Right renal cortex interstitium (tissue), 3 donors: ENCODE measurements at regions not wholly inside any gene's neighbourhood (a gene's known extent, or its start where the extent isn't known, plus 50 kb on each side); places are given as distances from the start of the nearest gene placed in this dataset.
A peak's percentile ranks its signal among the peaks of the same experiment; 100 is the strongest.

ENCODE experiments used
- DNase-seq, 3 donors: peaks; one replicate each; pipeline ENCODE4 v3.0.0-alpha.2; 2013; ENCODE audit warnings: low read depth in 3 of 3, low spot score in 2 of 3

DNA sequence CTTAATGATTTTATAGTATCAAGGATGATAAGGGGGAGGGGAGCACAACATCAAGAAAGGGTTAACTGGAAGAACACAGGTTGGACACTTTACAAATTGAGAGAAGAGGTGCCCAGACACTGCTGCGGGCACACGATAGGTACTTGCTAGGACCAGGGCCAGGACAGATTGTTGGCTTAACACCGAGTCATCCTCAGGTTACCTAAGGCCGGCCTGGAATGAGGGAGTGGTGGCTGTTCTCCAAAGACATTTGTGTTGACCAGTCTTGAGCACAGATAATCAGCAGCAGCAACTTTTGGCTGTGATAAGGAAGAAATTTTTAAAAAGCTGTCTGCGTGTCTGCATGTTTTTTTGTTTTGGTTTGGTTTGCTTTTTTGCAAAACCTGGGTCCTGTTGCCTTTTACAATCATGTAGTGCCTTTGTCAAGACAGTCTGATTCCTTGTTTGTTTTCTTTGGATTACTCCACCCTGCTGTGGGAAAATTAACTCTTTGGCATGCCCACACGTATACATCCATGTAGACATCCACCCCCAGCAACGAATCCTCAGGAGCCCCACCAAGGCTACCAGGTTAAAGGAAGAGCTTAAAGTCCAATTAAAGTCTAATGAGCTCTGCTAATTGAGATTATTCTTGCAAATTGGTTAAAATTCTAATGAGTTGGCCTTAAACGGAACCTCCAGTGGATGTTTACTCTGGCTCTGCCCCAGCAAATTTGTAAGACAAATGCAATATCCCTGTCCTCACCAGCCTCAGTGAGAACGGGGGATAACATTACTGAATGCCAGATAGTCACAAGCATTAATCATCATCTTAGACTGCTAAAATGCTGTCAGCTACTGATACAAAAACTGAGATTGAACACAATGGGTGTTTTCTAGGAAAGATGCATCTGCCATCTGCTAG, 382.3 kb downstream of the ACTL7B start:
- DNase-seq, result peak in 1 of 3 donors; percentile 5

DNA sequence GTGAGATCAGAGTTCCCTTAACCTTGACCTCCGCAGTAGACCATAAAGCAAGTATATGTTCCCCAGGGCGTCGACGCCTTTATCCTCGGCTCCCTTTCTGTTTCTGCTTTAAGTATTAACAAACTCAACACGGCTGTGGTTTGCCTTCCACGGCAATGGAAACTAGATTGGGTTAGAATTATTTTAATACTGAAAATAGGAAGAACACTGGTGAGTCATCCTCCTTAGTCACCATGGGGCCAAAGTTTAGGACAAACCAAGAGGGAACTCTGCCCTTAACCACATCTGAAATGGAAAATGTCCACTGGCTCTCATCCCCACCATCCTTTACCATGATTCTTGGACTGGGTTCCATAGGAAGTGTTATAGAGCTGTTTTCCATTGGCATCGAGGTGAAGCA, 386.1 kb downstream of the ACTL7B start:
- no peak for DNase-seq

DNA sequence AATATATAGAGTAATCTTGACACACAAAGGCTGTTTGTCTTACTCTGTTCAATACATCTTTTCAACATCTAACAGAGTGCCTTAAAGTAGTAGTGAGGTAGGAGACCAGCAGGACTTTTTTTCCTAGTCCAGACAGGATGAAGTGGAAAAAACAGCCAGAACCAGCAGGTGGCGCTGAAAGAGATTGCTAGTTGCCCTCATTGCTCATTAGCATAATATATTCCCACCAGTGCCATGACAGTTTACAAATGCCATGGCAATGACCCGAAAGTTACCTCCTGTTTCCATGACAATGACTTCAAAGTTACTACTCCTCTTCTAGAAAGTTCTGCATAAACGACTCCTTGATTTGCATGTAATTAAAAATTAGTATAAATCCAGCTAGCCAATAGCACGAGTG, 387.4 kb downstream of the ACTL7B start:
- no peak for DNase-seq

DNA sequence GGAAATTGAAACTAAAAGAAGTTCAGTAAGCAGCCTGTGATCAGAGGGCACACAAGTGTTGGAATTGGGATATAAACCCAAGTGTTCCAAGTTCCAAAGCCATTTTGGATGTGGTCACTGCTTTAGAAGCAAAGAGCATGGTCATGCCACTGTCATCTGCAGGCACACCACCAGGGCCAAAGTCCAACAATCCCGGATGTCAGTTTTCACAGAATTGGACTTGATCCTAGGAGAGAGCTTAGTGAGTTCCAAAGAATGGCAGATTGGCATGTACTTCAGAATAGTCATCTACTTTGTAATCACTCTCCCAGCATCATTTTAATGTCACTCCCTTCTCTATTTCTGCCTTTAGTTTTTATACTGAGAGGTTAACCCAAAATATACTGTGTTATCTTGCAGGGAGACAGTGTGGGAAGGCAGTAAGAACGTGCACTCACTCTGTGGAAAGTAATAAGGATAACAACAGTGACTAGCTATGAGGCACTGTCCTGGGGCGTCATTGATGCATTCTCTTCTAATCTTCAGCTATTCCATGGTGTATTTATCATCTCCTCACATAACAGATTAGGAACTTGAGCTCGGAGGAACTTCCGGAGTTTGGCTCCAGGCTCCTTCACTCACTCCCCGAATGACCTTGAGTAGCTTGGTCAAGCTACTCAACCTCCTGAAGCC, 388.0 kb downstream of the ACTL7B start:
- no peak for DNase-seq

DNA sequence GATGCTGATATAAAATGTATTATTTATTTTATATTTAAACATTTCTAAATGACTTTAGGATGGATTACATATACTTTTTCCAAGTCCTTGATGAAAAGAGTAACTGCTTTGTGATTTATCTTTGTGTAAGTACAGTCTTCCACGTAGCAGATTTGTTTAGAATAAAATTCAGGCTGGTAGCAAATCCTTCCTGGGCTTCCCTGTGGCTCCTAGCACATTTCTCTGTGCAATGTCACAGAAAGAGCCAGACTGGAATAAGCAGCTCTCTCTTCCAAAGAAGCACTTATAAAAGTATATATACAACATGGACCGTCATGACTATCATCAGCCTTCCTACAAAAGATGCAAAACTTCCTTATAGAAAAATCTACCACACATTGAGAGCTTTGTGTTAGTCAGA, 388.6 kb downstream of the ACTL7B start:
- no peak for DNase-seq

DNA sequence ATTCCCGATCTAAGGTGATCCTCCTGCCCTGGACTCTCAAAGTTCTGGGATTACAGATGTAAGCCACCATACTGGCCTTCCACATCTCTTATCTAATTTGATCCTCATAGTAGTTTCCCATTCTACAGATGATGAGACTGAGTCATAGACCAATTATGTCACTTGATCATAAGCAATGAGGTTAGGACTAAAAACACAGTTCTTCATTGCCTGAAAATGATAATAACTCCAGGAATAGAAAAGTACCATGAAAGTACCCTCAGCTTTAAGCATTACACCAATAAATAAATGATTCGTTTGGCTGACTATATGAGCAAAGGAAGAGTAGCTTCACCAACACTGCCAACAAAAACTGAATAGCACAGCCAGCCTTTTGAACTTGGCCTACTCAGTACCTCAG, 389.5 kb downstream of the ACTL7B start:
- DNase-seq, result no peak

DNA sequence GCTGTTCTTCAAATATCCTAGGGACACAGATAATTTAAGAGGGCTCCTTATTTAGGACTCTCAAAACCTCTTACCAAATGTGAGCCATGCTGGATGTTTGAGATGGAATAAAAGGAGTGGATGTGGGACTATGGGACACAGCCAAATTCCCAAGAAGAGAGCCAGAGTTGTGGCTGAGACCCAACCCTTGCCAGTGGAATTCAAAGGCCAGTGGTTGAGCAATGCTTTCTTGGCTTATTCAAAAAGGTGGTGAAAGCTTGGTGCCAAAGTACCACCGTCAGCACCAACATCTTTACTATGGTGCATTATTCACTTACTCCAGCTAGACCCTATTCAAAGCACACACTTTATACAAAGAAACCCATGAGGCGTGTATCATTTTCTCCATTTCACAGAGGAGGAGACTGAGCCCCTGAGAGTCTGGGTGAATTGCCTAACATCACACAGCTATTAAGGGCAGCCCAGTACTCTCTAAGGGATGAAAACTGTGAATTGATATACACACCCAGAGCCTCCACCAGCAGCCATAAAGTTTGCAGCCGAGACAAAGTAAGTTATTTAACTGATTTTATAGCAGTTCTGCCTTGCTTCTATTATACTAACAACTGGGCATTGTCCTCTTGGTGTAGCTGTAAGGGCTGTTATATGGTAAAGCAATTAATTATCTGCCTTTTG, 391.7 kb downstream of the ACTL7B start:
- DNase-seq, result no peak

DNA sequence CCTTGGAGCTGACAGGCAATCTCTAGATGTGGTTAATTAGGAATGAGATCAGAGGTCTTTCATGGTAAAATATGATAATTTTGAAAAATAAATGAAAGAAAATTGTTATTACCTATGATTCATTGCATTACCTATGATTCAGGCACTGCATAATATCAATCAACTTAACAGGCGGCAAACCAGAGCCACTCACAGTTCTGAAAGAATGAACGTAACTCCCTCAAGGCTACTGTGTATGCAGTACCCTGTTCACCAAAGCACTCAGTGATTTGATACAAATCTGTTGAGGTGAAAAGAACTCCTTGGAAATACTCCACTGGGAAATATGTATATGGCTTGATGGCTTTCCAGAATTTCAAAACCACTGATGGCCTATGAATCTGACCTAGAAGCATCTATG, 398.9 kb downstream of the ACTL7B start:
- DNase-seq, result no peak

DNA sequence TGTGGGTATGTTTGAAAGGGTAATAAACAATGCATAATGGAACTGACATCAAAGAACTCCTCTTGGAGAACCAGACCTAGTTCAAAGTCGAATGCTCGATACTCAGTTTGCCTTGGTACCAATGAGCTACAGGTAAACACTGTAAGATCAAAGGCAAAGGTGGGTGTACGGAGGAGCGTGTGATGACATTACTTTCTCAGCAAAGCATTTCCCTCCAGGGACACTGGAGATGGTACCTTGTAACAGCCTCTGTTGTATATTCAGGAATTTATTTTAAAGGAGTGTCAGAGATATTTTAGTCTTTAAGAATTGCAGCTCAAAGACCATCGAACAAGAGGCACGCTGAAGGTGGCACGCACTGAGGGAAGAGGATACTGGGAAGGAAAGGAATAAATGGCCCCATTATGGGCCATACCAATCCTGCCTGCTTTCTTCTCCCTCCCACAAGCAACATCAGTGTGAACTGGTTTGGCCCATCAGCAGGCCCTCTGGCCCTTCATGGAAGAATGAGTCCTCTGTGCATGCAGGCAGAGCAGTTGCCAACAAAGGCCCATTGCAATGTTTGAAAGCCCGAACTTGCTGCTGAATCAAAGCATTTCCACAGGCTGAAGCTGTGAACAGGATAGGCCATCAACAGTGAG, 410.2 kb downstream of the ACTL7B start:
- DNase-seq, result no peak

DNA sequence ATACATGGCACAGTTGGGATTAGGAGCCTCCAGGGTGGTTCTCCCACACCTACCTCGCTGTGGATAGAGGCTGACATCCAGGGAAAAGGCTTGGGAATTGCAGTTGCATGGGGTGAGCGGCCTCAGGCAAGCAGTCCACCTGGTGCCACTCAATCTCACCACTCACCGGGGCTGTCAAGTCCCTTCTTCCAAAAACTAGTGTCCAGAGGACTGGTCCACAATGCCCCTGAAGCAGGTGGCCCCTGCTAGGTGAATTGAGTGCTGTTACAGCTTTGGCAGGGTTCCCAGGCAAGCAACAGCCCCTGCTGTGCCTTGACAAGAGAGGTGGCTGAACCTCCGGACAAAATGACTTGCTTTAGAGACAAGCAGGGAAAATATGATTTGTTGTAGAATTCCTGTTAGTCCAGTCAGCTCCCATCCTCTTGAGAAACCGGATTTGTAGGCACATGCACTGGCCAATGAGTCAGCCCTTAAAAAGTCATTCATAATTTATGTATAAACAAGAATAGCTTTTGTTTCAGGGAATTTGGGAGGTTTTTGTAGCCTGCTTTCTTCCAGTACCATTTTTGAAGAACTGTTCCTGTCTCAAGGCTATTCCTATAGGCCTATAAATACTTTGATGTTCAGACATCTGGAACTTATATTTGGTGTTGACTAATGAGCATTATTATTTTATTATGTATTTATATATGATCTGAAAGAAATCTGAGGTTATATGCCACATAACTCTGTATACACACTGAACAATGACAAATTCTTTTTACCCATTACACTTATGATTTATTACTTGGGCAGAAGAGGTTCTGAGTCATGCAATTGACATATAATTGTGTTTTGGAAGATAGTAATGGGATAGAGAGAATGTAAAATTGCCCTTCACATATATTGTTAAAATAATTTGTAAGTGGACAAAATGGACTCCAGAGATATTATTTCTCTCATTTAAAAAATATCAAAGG, 411.1 kb downstream of the ACTL7B start:
- DNase-seq, result no peak

DNA sequence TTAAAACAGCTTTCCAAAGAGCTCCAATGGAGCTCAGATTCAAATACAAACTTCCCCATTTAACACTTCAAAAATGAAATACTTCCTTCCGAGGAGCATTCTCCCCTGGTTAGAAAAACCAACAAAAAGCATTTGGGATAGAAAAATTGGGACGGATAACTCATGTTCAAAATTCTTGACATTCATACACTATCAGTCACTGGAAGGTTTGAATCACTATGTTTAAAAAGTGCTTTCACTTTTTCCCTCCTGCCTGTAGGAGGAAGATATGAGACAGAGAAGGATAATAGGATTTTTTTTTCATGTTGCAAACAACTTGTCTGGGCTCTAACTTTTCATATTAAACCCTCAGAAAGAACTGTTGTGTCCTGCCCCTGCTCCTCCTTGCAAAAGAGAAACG, 412.0 kb downstream of the ACTL7B start:
- DNase-seq, result no peak

DNA sequence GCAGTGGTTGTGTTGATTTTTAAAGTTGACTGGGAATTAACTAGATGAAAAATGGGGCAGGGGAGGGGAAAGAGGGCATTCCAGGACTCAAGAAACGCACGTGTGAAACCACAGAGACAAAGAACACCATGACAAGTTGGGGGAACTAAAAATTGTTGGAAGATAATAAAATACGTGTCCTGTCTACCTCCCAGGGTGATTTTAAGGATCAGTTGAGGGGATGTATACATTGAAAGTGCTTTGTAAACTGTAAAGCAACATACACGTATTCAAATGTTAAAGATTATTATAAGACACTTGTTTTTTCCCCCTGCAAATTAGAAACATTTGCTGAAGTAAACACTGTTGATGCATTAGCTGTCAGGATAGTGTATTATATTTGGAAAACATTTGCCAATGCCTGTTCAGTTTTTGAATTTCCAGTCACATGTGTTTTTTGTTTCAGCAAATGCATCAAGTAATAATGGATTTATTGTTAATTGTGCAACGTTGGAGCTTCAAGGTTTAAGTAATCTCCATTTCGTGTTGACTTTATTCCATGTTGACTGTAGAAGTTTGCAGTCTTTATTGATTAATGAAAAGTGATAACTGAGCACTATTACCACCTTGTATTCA, 412.7 kb downstream of the ACTL7B start:
- DNase-seq, result no peak

DNA sequence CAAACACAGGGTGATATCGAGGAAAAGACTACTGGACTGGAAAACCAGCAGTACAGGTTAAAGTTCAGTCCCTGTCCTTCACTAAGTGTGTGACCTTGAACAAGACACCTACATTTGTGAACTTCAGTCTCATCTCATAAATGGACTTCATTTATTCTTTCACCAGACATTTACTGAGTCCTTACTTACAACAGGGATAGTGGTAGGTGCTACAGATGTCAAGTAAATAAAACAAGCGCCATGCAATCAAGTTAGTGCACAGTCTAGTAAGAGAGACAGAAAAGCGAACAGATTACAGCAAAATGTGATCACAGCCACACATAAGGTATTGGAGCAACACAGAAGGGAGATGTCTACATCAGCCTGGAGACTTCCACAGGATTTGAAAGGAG, 413.2 kb downstream of the ACTL7B start:
- no peak for DNase-seq

DNA sequence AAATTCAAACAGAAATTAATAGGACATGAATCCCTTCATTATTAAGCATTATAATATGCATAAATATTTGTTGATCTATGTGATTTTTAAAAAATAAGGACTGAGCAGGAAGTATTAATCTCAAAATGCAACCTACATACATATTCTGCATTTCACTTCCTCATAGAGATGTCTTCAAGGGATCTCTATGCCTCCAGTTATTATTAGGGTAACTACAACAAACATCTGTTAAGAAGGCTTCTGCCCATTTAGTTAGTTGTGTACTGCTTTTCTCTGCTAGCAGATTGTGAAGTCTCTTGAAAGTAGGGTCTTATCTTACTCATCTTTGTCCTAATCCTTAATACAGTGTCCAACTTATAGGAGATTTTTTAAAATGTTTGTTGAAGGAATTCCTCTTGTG, 414.1 kb downstream of the ACTL7B start:
- no peak for DNase-seq

DNA sequence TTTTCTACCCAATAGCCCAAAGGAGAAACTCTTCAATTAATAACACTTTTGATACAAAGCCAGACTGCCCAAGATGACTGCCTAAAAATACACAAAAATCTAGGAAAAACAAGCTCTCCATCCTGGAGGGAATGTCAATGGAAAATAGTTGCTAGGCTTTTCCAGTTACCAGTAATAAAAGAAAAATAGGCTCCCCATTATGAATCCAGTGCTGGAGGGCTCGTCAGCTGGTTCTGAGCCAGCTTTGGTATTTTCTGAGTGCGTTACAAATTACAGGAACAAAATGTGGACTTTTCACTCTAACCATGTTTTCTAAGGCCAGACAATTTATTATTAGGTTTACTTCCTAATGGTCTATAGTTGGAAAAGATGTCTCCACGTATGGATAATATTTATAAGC, 414.5 kb downstream of the ACTL7B start:
- DNase-seq, result no peak

DNA sequence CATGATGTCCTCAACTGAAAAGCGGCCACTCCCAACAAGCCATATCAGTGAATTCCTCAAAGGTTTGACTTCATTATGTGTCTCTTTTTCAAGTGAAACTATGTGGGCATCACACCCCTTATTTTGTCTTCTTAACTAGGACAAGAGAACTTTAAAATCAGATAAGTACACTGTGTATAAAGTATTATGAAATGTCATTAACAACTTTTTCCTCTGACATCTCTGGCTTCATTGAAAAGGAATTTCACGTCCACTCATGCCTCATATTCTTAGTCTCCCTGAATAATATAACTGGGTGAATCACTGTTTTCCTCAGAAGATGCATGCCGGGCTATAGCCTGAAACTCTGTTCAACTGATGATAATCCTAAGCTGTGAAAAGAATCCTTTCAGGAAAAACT, 415.8 kb downstream of the ACTL7B start:
- DNase-seq, result no peak

DNA sequence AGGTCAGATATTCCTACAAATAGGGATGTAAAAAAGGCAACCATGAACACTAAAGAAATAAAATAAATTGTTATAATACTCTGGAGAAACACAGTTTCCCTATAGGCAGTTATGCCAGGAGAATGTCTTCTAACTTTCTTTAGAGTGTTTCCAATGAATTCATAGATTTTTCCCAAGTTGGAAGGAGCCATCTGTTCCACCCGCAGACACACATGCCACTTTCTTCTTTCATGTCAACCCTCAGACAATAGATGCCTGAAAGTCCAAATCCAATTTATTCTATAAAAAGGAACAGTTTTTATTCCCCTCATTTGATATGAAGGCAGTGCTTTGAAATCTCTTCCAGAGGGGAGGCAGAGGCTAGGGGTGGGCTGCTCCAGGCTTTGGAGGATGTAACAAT, 418.1 kb downstream of the ACTL7B start:
- DNase-seq, result no peak

DNA sequence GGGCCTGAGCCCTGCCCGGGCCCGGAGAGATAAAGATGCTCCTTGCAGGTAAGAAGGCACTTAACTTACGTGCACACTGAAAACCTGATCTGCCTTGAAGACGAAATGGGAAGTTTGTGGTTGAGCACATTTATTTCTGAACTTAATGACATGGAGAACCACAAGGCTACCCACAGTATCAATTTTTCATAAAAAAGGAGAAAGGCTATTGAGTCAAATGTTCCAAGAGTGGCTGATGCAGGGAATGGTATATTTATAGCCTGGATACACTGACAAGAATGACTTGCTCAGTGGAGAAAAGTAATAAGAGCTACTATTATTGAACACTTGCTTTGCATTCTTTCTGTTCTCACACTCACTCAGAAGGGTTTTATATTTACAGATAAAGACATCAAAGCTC, 419.3 kb downstream of the ACTL7B start:
- DNase-seq, result no peak

DNA sequence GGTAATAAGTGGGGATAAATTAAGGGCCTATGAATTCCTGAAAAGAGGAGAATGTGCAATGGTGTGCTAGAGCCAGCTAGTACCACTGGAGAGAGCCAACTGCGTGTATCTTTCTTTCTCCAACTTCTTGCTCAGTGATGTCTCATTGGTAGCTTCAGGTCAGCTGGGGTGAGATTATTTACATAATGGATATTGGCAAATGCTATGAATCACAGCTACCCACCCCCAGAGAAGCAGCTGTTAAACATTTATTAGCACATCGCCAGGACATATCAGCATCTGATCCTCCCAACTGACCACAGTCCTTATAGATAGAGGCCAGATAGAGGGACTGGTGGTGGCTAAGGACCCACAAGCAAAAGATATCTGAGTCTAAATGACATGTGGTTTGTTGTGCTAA, 421.3 kb downstream of the ACTL7B start:
- no peak for DNase-seq

DNA sequence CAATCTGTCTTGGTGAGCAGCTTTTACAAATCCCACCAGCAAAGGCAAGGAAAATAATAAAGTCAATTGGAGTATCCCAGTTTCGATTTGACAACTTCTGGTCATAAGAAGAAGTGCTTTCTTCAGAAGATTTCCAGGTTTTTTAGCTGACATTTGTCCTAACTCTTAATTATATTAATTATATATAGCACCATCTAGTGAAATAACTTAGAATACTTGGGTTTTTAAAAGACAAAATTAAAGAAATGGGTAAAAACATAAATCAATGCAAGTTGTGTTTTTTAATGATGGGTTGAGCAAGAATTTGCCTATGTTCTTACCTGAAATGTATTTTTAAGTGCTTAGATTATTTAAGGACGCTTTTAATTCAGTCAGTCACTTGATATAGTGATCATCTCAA, 421.8 kb downstream of the ACTL7B start:
- DNase-seq, result no peak
